ENCODE measurements at regions not wholly inside any gene's neighbourhood (a gene's known extent, or its start where the extent isn't known, plus 50 kb on each side); places are given as distances from the start of the nearest gene placed in this dataset.

DNA sequence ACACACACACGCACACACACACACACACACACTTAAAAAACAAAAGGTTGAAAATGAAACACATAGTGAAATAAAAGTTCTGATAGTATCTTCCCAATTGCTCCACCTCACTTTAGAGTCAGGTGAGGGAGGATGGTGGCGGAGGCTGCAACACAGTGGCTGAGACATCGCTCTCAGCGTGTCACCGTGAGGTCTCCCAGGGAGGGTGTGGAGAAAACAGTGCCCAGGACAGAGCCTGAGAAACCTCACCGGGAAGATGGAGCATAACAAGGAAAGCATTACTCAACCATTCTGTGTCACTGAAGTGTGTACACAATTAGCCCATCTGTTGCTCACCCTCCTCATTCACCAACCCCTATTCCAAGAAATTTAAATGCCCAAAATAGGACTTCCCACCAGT is 111.4 kb upstream of the USP29 start:
- H3K9me3 ChIP-seq (replicated peaks; ENCODE audit: insufficient read depth, low read length) = no peaks in the 10 kb centered on the region
- no peak for DNase-seq
- no peaks in the 10 kb centered on the region for H3K79me2 ChIP-seq (ENCODE audit: low read length)

DNA sequence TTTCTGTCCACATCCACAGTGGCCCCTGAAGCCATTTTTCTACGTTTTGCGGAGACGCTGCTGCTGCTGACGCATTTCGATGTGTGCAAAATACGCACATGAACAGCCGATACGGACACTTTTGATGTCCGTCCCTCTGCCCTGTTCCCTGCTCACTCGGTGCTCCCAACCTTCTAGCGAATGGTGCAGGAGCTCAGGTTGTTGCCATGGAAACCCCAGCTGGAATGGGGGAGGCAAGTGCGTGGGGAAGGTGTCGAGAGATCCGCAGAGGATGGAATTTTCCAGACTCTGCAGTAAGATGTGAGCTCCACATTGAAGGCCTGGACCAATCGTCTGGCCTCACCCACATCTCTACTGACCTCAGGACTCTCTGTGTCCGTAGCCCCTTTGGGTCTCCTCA is 109.2 kb upstream of the USP29 start:
- H3K79me2 ChIP-seq (ENCODE audit: low read length) = no peaks in the 10 kb centered on the region
- no peaks in the 10 kb centered on the region for H3K36me3 ChIP-seq (replicated peaks; ENCODE audit: insufficient read depth, low read length)
- no peaks in the 10 kb centered on the region for H4K20me1 ChIP-seq (ENCODE audit: insufficient read depth, low read length)
- TF ChIP-seq EZH2 (optimal IDR thresholded peaks at IDR 0.05; ENCODE audit: low read depth, low read length) = no peak
- no peak overlapping the region for H2AFZ ChIP-seq (ENCODE audit: low read length)
- H3K9me3 ChIP-seq (replicated peaks; ENCODE audit: insufficient read depth, low read length) = no peaks in the 10 kb centered on the region
- H3F3A ChIP-seq (ENCODE audit: insufficient read depth, low read length) = no peaks in the 10 kb centered on the region
- no peak overlapping the region for H3K4me2 ChIP-seq (ENCODE audit: low read depth, low read length)
- H3K4me3 ChIP-seq (ENCODE audit: low read length) = no peak overlapping the region
- H3K27ac ChIP-seq (ENCODE audit: low read length) = no peak overlapping the region
- H3K9me2 ChIP-seq (replicated peaks; ENCODE audit: insufficient read depth, low read length) = no peaks in the 10 kb centered on the region
- H3K27me3 ChIP-seq (replicated peaks; ENCODE audit: insufficient read depth, low read length) = no peaks in the 10 kb centered on the region
- H3K4me1 ChIP-seq (ENCODE audit: low read length) = no peaks in the 10 kb centered on the region
- no peak for DNase-seq
- H3K9ac ChIP-seq (ENCODE audit: low read length) = no peak overlapping the region

More for the DNA sequence above, 111.4 kb upstream of the USP29 start:
- TF ChIP-seq EZH2 (optimal IDR thresholded peaks at IDR 0.05; ENCODE audit: low read depth, low read length) (no peak), EZH2phosphoT487 (IDR thresholded peaks at IDR 0.05; ENCODE audit: low read length) (no peak), CTCF (IDR thresholded peaks at IDR 0.05; ENCODE audit: low read length) (no peak)
- no peaks in the 10 kb centered on the region for H4K20me1 ChIP-seq (ENCODE audit: insufficient read depth, low read length)
- H3K27me3 ChIP-seq (replicated peaks; ENCODE audit: insufficient read depth, low read length) = no peaks in the 10 kb centered on the region
- H3F3A ChIP-seq (ENCODE audit: insufficient read depth, low read length) = no peaks in the 10 kb centered on the region
- no peak overlapping the region for H3K4me3 ChIP-seq (ENCODE audit: low read length)
- H3K36me3 ChIP-seq (replicated peaks; ENCODE audit: insufficient read depth, low read length) = no peaks in the 10 kb centered on the region
- no peak overlapping the region for H3K27ac ChIP-seq (ENCODE audit: low read length)
- no peak overlapping the region for H3K9ac ChIP-seq (ENCODE audit: low read length)
- no peaks in the 10 kb centered on the region for H3K9me2 ChIP-seq (replicated peaks; ENCODE audit: insufficient read depth, low read length)
- no peak overlapping the region for H3K4me2 ChIP-seq (ENCODE audit: low read depth, low read length)
- H3K4me1 ChIP-seq (ENCODE audit: low read length) = no peaks in the 10 kb centered on the region
- no peak overlapping the region for H2AFZ ChIP-seq (ENCODE audit: low read length)

DNA sequence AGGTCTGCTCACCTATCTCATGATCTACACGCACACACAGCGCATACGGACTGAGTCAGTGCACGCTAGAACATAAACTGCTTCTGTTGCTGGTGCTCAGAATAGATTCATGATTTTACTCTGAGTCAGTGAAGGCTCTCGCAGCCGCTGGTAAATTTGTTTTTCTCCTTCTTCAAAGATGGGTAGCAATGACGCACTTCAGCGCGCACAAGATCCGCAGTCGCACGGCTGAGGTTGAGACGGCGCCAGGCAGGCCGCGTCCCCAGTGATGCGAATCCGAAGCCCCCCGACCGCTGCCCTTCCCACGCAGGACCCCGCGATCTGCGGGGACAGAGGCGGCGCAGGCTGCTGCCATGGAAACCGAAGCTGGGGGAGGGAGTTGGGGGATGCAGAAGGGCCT is 103.7 kb upstream of the USP29 start:
- no peaks in the 10 kb centered on the region for H3F3A ChIP-seq (ENCODE audit: insufficient read depth, low read length)
- no peak for DNase-seq
- no peaks in the 10 kb centered on the region for H4K20me1 ChIP-seq (ENCODE audit: insufficient read depth, low read length)
- H3K9me3 ChIP-seq (replicated peaks; ENCODE audit: insufficient read depth, low read length) = no peaks in the 10 kb centered on the region
- H3K36me3 ChIP-seq (replicated peaks; ENCODE audit: insufficient read depth, low read length) = no peaks in the 10 kb centered on the region
- H3K4me1 ChIP-seq (ENCODE audit: low read length) = no peaks in the 10 kb centered on the region
- no peak for TF ChIP-seq EZH2phosphoT487 (IDR thresholded peaks at IDR 0.05; ENCODE audit: low read length)
- no peak for TF ChIP-seq CTCF (IDR thresholded peaks at IDR 0.05; ENCODE audit: low read length)
- TF ChIP-seq EZH2 (optimal IDR thresholded peaks at IDR 0.05; ENCODE audit: low read depth, low read length) = no peak
- H3K4me3 ChIP-seq (ENCODE audit: low read length) = no peak overlapping the region
- H2AFZ ChIP-seq (ENCODE audit: low read length) = no peak overlapping the region
- no peak overlapping the region for H3K27ac ChIP-seq (ENCODE audit: low read length)
- no peaks in the 10 kb centered on the region for H3K79me2 ChIP-seq (ENCODE audit: low read length)
- H3K9ac ChIP-seq (ENCODE audit: low read length) = no peak overlapping the region
- no peaks in the 10 kb centered on the region for H3K9me2 ChIP-seq (replicated peaks; ENCODE audit: insufficient read depth, low read length)
- no peak overlapping the region for H3K4me2 ChIP-seq (ENCODE audit: low read depth, low read length)
- H3K27me3 ChIP-seq (replicated peaks; ENCODE audit: insufficient read depth, low read length) = no peaks in the 10 kb centered on the region

- TF ChIP-seq EZH2 (optimal IDR thresholded peaks at IDR 0.05; ENCODE audit: low read depth, low read length) (no peak), CTCF (IDR thresholded peaks at IDR 0.05; ENCODE audit: low read length) (no peak), EZH2phosphoT487 (IDR thresholded peaks at IDR 0.05; ENCODE audit: low read length) (no peak)
- Histone ChIP-seq H3K4me2 (ENCODE audit: low read depth, low read length) (no peak overlapping the region), H3K9me3 (replicated peaks; ENCODE audit: insufficient read depth, low read length) (no peaks in the 10 kb centered on the region)
These were observed 103.3 kb upstream of the USP29 start for GRCh38 chr19:57016491-57016890.

More at GRCh38 chr19:57016491-57016890, 103.3 kb upstream of the USP29 start:
- no peaks in the 10 kb centered on the region for H3K36me3 ChIP-seq (replicated peaks; ENCODE audit: insufficient read depth, low read length)
- no peak overlapping the region for H3K4me3 ChIP-seq (ENCODE audit: low read length)
- H3K79me2 ChIP-seq (ENCODE audit: low read length) = no peaks in the 10 kb centered on the region
- no peak overlapping the region for H3K27ac ChIP-seq (ENCODE audit: low read length)
- H3K9me2 ChIP-seq (replicated peaks; ENCODE audit: insufficient read depth, low read length) = no peaks in the 10 kb centered on the region
- DNase-seq = no peak
- no peaks in the 10 kb centered on the region for H4K20me1 ChIP-seq (ENCODE audit: insufficient read depth, low read length)
- no peaks in the 10 kb centered on the region for H3F3A ChIP-seq (ENCODE audit: insufficient read depth, low read length)
- no peaks in the 10 kb centered on the region for H3K4me1 ChIP-seq (ENCODE audit: low read length)
- H3K27me3 ChIP-seq (replicated peaks; ENCODE audit: insufficient read depth, low read length) = no peaks in the 10 kb centered on the region
- H3K9ac ChIP-seq (ENCODE audit: low read length) = no peak overlapping the region
- no peak overlapping the region for H2AFZ ChIP-seq (ENCODE audit: low read length)
